OCI-LY7 (cell line): ENCODE measurements at regions not wholly inside any gene's neighbourhood (a gene's known extent, or its start where the extent isn't known, plus 50 kb on each side); places are given as distances from the start of the nearest gene placed in this dataset.
A peak's percentile ranks its signal among the peaks of the same experiment; 100 is the strongest.

Source experiments
- BruUV-seq: library from RNA; stranded (reverse); fragments of 400-500 nt; replicated peaks from 2 replicates; lab custom pipeline; 2021; lab: Mats Ljungman, UMichigan
- CTCF ChIA-PET: fragments of 300-600 bp; sonication (Branson Sonifier 250); formaldehyde crosslinking; loops from one replicate; lab custom pipeline; 2022; ENCODE audit warnings: antibody characterized with exemption; ENCODE audit not compliant: unreplicated experiment; lab: Charles Lee
- POLR2A ChIA-PET: fragments of 300-600 bp; sonication (Branson Sonifier 250); formaldehyde crosslinking; loops from one replicate; lab custom pipeline; 2022; ENCODE audit warnings: antibody characterized with exemption; lab: Charles Lee
- DNase-seq: peaks from one replicate; pipeline ENCODE4 v3.0.0-alpha.2; 2015; ENCODE audit warnings: low spot score
- H2AFZ ChIP-seq: fragments of 200-600 bp; sonication (generic), shearing (Covaris generic); 2 replicates; pipeline ENCODE4 v1.6.1; 2014; ENCODE audit warnings: mild to moderate bottlenecking, antibody characterized with exemption, low read length, moderate library complexity
- H3K27ac ChIP-seq: fragments of 200-600 bp; sonication (generic); 2 replicates; pipeline ENCODE4 v1.5.1; 2014; ENCODE audit warnings: mixed run types, low read depth, mild to moderate bottlenecking, moderate library complexity, low read length, inconsistent platforms; ENCODE audit not compliant: poor library complexity, severe bottlenecking
- H3K36me3 ChIP-seq: fragments of 200-600 bp; sonication (generic); 2 replicates; pipeline ENCODE4 v1.6.1; 2014; ENCODE audit warnings: mild to moderate bottlenecking, antibody characterized with exemption, low read length, moderate library complexity, mixed read lengths; ENCODE audit not compliant: insufficient read depth
- H3K4me1 ChIP-seq: fragments of 200-600 bp; sonication (generic); 2 replicates; pipeline ENCODE4 v1.5.1; 2014; ENCODE audit warnings: mild to moderate bottlenecking, low read length; ENCODE audit not compliant: insufficient read depth, poor library complexity, severe bottlenecking
- H3K4me2 ChIP-seq: fragments of 200-600 bp; sonication (generic); 2 replicates; pipeline ENCODE4 v1.6.1; 2014; ENCODE audit warnings: mild to moderate bottlenecking, low read length
- H3K4me3 ChIP-seq: fragments of 200-600 bp; sonication (generic); 2 replicates; pipeline ENCODE4 v1.5.1; 2014; ENCODE audit warnings: mild to moderate bottlenecking, low read depth, low read length; ENCODE audit not compliant: poor library complexity, severe bottlenecking
- H3K79me2 ChIP-seq: fragments of 200-600 bp; sonication (generic); 2 replicates; pipeline ENCODE4 v1.6.1; 2016; ENCODE audit warnings: low read depth, mild to moderate bottlenecking, low read length, moderate library complexity, mixed read lengths; ENCODE audit not compliant: insufficient read depth
- H3K9me2 ChIP-seq: fragments of 200-600 bp; sonication (generic); 2 replicates; pipeline ENCODE4 v1.6.1; 2016; ENCODE audit warnings: mild to moderate bottlenecking, low read length, mixed read lengths; ENCODE audit not compliant: insufficient read depth
- H3K9me3 ChIP-seq: fragments of 200-600 bp; sonication (generic); 2 replicates; pipeline ENCODE4 v1.6.1; 2014; ENCODE audit warnings: mild to moderate bottlenecking, mixed run types, low read length, mixed read lengths
- H4K20me1 ChIP-seq: fragments of 200-600 bp; sonication (generic); 2 replicates; pipeline ENCODE4 v1.6.1; 2014; ENCODE audit warnings: mild to moderate bottlenecking, antibody characterized with exemption, low read length, moderate library complexity, mixed read lengths; ENCODE audit not compliant: insufficient read depth
- EZH2phosphoT487 ChIP-seq: fragments of 200-600 bp; sonication (generic); IDR thresholded peaks from 2 replicates; pipeline ENCODE4 v1.6.1; 2018; ENCODE audit warnings: low read depth, borderline replicate concordance, mild to moderate bottlenecking, mixed run types, antibody characterized with exemption, low read length, moderate library complexity, mixed read lengths
- intact Hi-C: fragments of 100-400 bp; cut with micrococcal nuclease; formaldehyde crosslinking; loops from one replicate; pipeline ENCODE4 v1.10.0; 2022; ENCODE audit not compliant: unreplicated experiment
- TF ChIP-seq, protein P1 (sequence below): fragments of 200-600 bp; sonication (generic); conservative IDR thresholded peaks from 2 replicates; pipeline ENCODE4 v1.5.1; 2014; ENCODE audit warnings: mild to moderate bottlenecking, antibody characterized with exemption, low read length, moderate library complexity, mixed read lengths

DNA sequence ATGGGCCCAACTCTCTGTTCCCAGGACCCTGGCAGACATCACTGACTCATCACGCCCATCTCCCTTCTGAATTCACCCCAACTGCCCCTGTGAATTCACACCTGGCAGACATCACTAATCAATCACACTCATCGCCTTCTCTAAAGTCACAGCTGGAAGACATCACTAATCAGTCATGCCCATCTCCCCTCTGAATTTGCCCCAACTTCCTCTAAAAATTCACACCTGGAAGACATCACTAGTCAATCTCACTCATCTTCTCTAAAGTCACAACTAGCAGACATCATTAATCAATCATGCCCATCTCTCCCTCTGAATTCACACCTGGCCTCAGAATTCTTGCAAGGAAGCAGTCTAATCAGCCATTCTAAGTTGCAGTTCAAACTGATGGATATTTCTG, 111.1 kb downstream of the FOXA2 start:
- Histone ChIP-seq H3K79me2 (no peaks in the 10 kb centered on the region), H4K20me1 (no peaks in the 10 kb centered on the region), H2AFZ (no peak overlapping the region), H3K4me3 (no peak overlapping the region), H3K9me2 (no peaks in the 10 kb centered on the region), H3K9me3 (no peaks in the 10 kb centered on the region; the same call in 1 of the 2 replicates), H3K27ac (no peak overlapping the region), H3K4me2 (no peak overlapping the region), H3K36me3 (no peaks in the 10 kb centered on the region), H3K4me1 (no peaks in the 10 kb centered on the region)
- TF ChIP-seq, protein P1, sequence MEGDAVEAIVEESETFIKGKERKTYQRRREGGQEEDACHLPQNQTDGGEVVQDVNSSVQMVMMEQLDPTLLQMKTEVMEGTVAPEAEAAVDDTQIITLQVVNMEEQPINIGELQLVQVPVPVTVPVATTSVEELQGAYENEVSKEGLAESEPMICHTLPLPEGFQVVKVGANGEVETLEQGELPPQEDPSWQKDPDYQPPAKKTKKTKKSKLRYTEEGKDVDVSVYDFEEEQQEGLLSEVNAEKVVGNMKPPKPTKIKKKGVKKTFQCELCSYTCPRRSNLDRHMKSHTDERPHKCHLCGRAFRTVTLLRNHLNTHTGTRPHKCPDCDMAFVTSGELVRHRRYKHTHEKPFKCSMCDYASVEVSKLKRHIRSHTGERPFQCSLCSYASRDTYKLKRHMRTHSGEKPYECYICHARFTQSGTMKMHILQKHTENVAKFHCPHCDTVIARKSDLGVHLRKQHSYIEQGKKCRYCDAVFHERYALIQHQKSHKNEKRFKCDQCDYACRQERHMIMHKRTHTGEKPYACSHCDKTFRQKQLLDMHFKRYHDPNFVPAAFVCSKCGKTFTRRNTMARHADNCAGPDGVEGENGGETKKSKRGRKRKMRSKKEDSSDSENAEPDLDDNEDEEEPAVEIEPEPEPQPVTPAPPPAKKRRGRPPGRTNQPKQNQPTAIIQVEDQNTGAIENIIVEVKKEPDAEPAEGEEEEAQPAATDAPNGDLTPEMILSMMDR: no peak
- no peak for TF ChIP-seq EZH2phosphoT487
- intact Hi-C loops: no loop called here
- ChIA-PET CTCF (no interaction called here), POLR2A (interaction anchor here (0.8 kb wide), 1 partner anchor 1077 kb away, joined by 3 read pairs; no protein-coding TSS in a partner anchor)
- BruUV-seq: no TSS peak
- peak; percentile 13 for DNase-seq

DNA sequence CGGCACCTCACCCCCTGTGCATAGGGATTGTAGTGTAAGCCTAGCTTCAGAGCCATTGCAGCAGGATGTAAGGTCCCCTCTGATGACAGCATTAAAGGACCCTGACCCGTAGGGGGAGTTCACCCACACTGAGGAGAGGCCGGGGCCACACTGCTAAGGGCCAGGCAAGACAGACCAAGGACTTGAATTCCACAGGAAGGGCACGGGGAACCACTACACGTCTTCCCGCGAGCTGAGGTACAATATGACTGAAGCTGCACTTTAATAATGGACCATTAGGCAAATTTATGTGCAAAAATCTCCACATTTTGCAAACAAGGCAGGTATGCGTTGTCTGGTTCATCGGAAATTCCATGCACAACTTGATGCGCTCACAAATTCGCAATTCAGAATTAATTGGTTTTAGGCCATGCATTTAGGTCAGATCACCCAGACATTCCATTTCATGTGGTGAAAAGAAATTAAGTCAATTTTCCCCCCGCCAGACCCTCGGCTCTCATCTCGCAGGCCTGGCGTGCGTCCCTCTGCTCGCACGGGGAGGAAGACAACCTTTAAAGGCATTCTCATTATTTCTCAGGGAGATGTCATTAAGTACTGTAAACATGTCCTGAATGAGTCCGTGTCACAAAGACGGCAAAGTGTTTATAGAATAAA, 111.8 kb downstream of the FOXA2 start:
- no peak overlapping the region for H3K4me3 ChIP-seq
- H3K79me2 ChIP-seq: no peaks in the 10 kb centered on the region
- ChIA-PET POLR2A (interaction anchor here (0.8 kb wide), 1 partner anchor 1078 kb away, joined by 3 read pairs; no protein-coding TSS in a partner anchor), CTCF (no interaction called here)
- H3K9me2 ChIP-seq: no peaks in the 10 kb centered on the region
- no peak overlapping the region for H3K27ac ChIP-seq
- no peaks in the 10 kb centered on the region; the same call in 1 of the 2 replicates for H3K9me3 ChIP-seq
- BruUV-seq: no TSS peak
- no peak for DNase-seq
- no peaks in the 10 kb centered on the region for H4K20me1 ChIP-seq
- no peaks in the 10 kb centered on the region for H3K36me3 ChIP-seq
- no peaks in the 10 kb centered on the region for H3K4me1 ChIP-seq
- no peak overlapping the region for H2AFZ ChIP-seq
- no peak overlapping the region for H3K4me2 ChIP-seq
- no peak for TF ChIP-seq EZH2phosphoT487
- intact Hi-C loops: no loop called here

DNA sequence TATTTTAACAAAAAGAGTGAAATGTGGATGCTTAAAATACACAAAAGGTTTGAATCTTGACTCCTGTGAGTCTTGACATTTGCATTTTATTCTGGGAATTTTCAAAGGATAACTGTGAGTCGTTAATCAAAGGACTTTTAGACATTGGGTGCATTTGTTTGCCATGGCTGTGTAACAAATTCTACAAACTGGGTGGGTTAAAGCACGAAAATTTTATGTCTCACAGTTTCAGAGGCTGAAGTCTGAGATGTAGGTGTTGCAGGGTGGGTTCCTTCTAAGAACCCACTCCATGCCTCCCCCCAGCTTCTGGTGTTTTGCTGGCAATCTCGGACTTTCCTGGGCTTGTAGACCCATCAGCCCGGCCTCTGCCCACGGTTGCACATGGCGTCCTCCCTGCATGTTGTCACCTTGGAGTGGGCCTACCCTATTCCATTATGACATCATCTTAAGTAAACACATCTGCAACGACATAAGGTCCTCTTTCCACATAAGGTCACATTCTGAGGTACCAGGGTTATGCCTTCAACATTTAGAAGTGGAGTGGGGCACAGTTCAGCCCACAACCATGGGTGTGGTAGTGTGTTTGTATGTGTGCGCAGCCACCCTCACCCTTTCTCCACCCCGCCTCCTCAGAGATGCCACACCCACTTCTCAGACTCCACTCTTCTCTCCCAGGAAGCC, 113.1 kb downstream of the FOXA2 start:
- H3K4me1 ChIP-seq: no peaks in the 10 kb centered on the region
- H3K79me2 ChIP-seq: no peaks in the 10 kb centered on the region
- no peak overlapping the region for H3K4me2 ChIP-seq
- intact Hi-C loops: no loop called here
- no peak overlapping the region for H2AFZ ChIP-seq
- H4K20me1 ChIP-seq: no peaks in the 10 kb centered on the region
- no peaks in the 10 kb centered on the region; the same call in 1 of the 2 replicates for H3K9me3 ChIP-seq
- H3K4me3 ChIP-seq: no peak overlapping the region
- CTCF ChIA-PET: no interaction called here
- no peak for DNase-seq
- no TSS peak for BruUV-seq
- H3K9me2 ChIP-seq: no peaks in the 10 kb centered on the region
- no peak overlapping the region for H3K27ac ChIP-seq
- POLR2A ChIA-PET: no interaction called here
- no peak for TF ChIP-seq EZH2phosphoT487
- TF ChIP-seq, protein P1: no peak
- no peaks in the 10 kb centered on the region for H3K36me3 ChIP-seq
